Neuronal stem cell (in vitro differentiated cells): ENCODE measurements at regions not wholly inside any gene's neighbourhood (a gene's known extent, or its start where the extent isn't known, plus 50 kb on each side); places are given as distances from the start of the nearest gene placed in this dataset.
A peak's percentile ranks its signal among the peaks of the same experiment; 100 is the strongest.

Experiments
- DNase-seq: peaks from one replicate; pipeline ENCODE4 v3.0.0-alpha.2; 2013; ENCODE audit warnings: low spot score
- H2AFZ ChIP-seq: one replicate; pipeline ENCODE4 v1.6.1; 2013; ENCODE audit warnings: mild to moderate bottlenecking, low read length, inconsistent platforms
- H2AK5ac ChIP-seq: 2 replicates; pipeline ENCODE4 v1.6.1; 2013; ENCODE audit warnings: low read depth, mild to moderate bottlenecking, inconsistent platforms, low read length, moderate library complexity, mixed read lengths
- H2BK120ac ChIP-seq: 2 replicates; pipeline ENCODE4 v1.6.1; 2013; ENCODE audit warnings: low read depth, mild to moderate bottlenecking, inconsistent platforms, low read length, moderate library complexity, mixed read lengths
- H2BK12ac ChIP-seq: one replicate; pipeline ENCODE4 v1.6.1; 2013; ENCODE audit warnings: low read length, inconsistent platforms
- H2BK15ac ChIP-seq: 2 replicates; pipeline ENCODE4 v1.6.1; 2013; ENCODE audit warnings: mild to moderate bottlenecking, low read length, inconsistent platforms, mixed read lengths
- H2BK5ac ChIP-seq: one replicate; pipeline ENCODE4 v1.6.1; 2013; ENCODE audit warnings: inconsistent platforms, mild to moderate bottlenecking, low read length, moderate library complexity
- H3K14ac ChIP-seq: one replicate; pipeline ENCODE4 v1.6.1; 2013; ENCODE audit warnings: low read length, inconsistent platforms
- H3K18ac ChIP-seq: 2 replicates; pipeline ENCODE4 v1.6.1; 2013; ENCODE audit warnings: low read length, inconsistent platforms
- H3K23ac ChIP-seq: 2 replicates; pipeline ENCODE4 v1.6.1; 2013; ENCODE audit warnings: low read depth, mild to moderate bottlenecking, mixed read lengths, low read length, inconsistent platforms; ENCODE audit not compliant: poor library complexity
- H3K27ac ChIP-seq: replicated peaks from 3 replicates; pipeline ENCODE4 v1.5.1; 2013; ENCODE audit warnings: low read length, inconsistent platforms
- H3K27me3 ChIP-seq, 3 experiments: 2 replicates each; pipeline ENCODE4 v1.6.1; 2013; ENCODE audit warnings: low read length in 3 of 3, mild to moderate bottlenecking in 2 of 3, inconsistent platforms in 1 of 3, low read depth in 1 of 3, mixed read lengths in 1 of 3, moderate library complexity in 1 of 3; ENCODE audit not compliant: control insufficient read depth in 3 of 3, insufficient read depth in 3 of 3
- H3K36me3 ChIP-seq, 2 donors: replicated peaks in 1 of 2; 2 replicates each; pipeline ENCODE4 v1.6.1; 2013; ENCODE audit warnings: low read length in 2 of 2; ENCODE audit not compliant: control insufficient read depth in 2 of 2, insufficient read depth in 2 of 2
- H3K4ac ChIP-seq: 2 replicates; pipeline ENCODE4 v1.6.1; 2013; ENCODE audit warnings: inconsistent platforms, mild to moderate bottlenecking, low read length, moderate library complexity
- H3K4me1 ChIP-seq, 2 donors: 1 replicate in 1 of 2; 2 replicates in 1 of 2; pipeline ENCODE4 v1.6.1; 2013; ENCODE audit warnings: low read length in 2 of 2, low read depth in 1 of 2; ENCODE audit not compliant: control insufficient read depth in 2 of 2, insufficient read depth in 1 of 2
- H3K4me2 ChIP-seq: one replicate; pipeline ENCODE4 v1.6.1; 2013; ENCODE audit warnings: mild to moderate bottlenecking, low read length, inconsistent platforms; ENCODE audit not compliant: insufficient read depth, poor library complexity, severe bottlenecking
- H3K4me3 ChIP-seq, 2 donors: 2 replicates each; pipeline ENCODE4 v1.5.1; 2013; ENCODE audit warnings: low read length in 2 of 2, mild to moderate bottlenecking in 2 of 2, inconsistent platforms in 1 of 2, moderate library complexity in 1 of 2
- H3K79me1 ChIP-seq: one replicate; pipeline ENCODE4 v1.6.1; 2013; ENCODE audit warnings: low read depth, mild to moderate bottlenecking, inconsistent platforms, low read length, moderate library complexity
- H3K9ac ChIP-seq: one replicate; pipeline ENCODE4 v1.6.1; 2013; ENCODE audit warnings: mild to moderate bottlenecking, low read depth, low read length, inconsistent platforms; ENCODE audit not compliant: poor library complexity
- H3K9me3 ChIP-seq, 2 donors: replicated peaks in 1 of 2; 2 replicates each; pipeline versions ENCODE3 to v1.6.1; 2013; ENCODE audit warnings: low read length in 2 of 2, mild to moderate bottlenecking in 2 of 2, inconsistent platforms in 1 of 2, low read depth in 1 of 2, mixed read lengths in 1 of 2, moderate library complexity in 1 of 2; ENCODE audit not compliant: control insufficient read depth in 2 of 2, insufficient read depth in 1 of 2
- H4K8ac ChIP-seq: one replicate; pipeline ENCODE4 v1.6.1; 2013; ENCODE audit warnings: low read depth, mild to moderate bottlenecking, inconsistent platforms, low read length, moderate library complexity
- H4K91ac ChIP-seq: one replicate; pipeline ENCODE4 v1.6.1; 2013; ENCODE audit warnings: low read length, low read depth, mild to moderate bottlenecking, inconsistent platforms; ENCODE audit not compliant: poor library complexity
- WGBS, 2 donors: extraction: QIAGEN DNeasy Blood & Tissue Kit; methylation state at CpG; one replicate each; pipeline ENCODE4 v1.1.7; 2013; ENCODE audit warnings: missing lambda C conversion rate in 2 of 2, mixed read lengths in 1 of 2; ENCODE audit not compliant: insufficient read length in 2 of 2, insufficient replicate concordance in 1 of 2; ENCODE audit errors: extremely low coverage in 2 of 2; 5-methylcytosine and 5-hydroxymethylcytosine counted together

DNA sequence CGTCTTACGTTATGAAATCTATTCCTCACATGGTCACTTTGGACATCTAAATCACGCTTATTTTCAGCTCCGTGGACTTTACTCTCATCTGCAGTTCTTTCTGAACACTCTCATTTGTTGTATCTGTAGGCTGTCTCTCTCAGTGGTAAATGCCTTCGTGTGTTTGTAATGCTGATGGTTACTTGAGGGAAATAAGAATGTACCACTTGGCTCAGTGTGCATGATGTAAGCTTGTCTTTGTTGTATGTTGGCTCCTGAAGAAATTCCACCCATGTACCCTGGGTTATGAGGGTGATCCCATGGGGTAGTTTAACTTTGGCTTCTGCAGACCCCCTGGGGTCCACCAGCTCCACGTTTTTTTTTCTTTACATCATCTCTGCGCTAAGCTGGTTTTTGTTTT is 378.4 kb downstream of the SETD4 start:
- H3K4me2 ChIP-seq, result no peak overlapping the region
- H3K9ac ChIP-seq, result no peak overlapping the region
- H3K23ac ChIP-seq, result no peak overlapping the region
- H2BK120ac ChIP-seq, result no peak overlapping the region
- no peaks in the 10 kb centered on the region for H3K79me1 ChIP-seq
- no peak overlapping the region for H2BK5ac ChIP-seq
- no peak overlapping the region for H2BK12ac ChIP-seq
- H4K8ac ChIP-seq, result no peak overlapping the region
- H3K36me3 ChIP-seq, result no peaks in the 10 kb centered on the region
- peaks cover 0 to 5% of the 10 kb centered on the region in 2 donors for H3K4me1 ChIP-seq
- no peaks in the 10 kb centered on the region for H3K27me3 ChIP-seq
- no peak overlapping the region for H3K14ac ChIP-seq
- no CpG with 5 or more reads among the region's 7 CpGs for WGBS, 2 donors
- H3K9me3 ChIP-seq, result no peaks in the 10 kb centered on the region
- no peak for DNase-seq
- H2AK5ac ChIP-seq, result no peak overlapping the region
- no peak overlapping the region for H3K4me3 ChIP-seq
- H3K27ac ChIP-seq, result no peak overlapping the region
- H3K18ac ChIP-seq, result no peak overlapping the region
- H2BK15ac ChIP-seq, result no peak overlapping the region
- no peak overlapping the region for H2AFZ ChIP-seq
- no peak overlapping the region for H4K91ac ChIP-seq
- H3K4ac ChIP-seq, result no peak overlapping the region

GRCh38 chr21:35679076-35679475 is 381.2 kb downstream of the SETD4 start:
- Histone ChIP-seq H4K8ac (no peak overlapping the region), H3K79me1 (no peaks in the 10 kb centered on the region), H3K4me1 (peaks cover 0 to 5% of the 10 kb centered on the region in 2 donors), H3K14ac (no peak overlapping the region), H2BK15ac (no peak overlapping the region), H3K4me2 (no peak overlapping the region), H3K9ac (no peak overlapping the region), H3K36me3 (no peaks in the 10 kb centered on the region), H2AFZ (no peak overlapping the region), H3K4me3 (no peak overlapping the region), H2BK120ac (no peak overlapping the region), H2BK5ac (no peak overlapping the region), H3K27me3 (no peaks in the 10 kb centered on the region), H3K4ac (no peak overlapping the region), H3K23ac (no peak overlapping the region), H2AK5ac (no peak overlapping the region), H3K18ac (no peak overlapping the region), H3K9me3 (no peaks in the 10 kb centered on the region), H3K27ac (no peak overlapping the region), H2BK12ac (no peak overlapping the region), H4K91ac (no peak overlapping the region)
- no peak for DNase-seq
- no CpG with 5 or more reads among the region's 2 CpGs for WGBS, 2 donors

- Histone ChIP-seq H3K23ac (no peak overlapping the region), H3K4me1 (peaks cover 0 to 5% of the 10 kb centered on the region in 2 donors), H2BK5ac (no peak overlapping the region), H3K4me2 (no peak overlapping the region), H3K4me3 (no peak overlapping the region), H4K8ac (no peak overlapping the region), H3K18ac (no peak overlapping the region), H3K27me3 (no peaks in the 10 kb centered on the region), H3K4ac (no peak overlapping the region), H2BK12ac (no peak overlapping the region), H2AFZ (no peak overlapping the region), H3K9ac (no peak overlapping the region), H3K27ac (no peak overlapping the region), H3K36me3 (no peaks in the 10 kb centered on the region), H3K79me1 (no peaks in the 10 kb centered on the region), H2BK120ac (no peak overlapping the region), H2AK5ac (no peak overlapping the region), H3K9me3 (no peaks in the 10 kb centered on the region), H2BK15ac (no peak overlapping the region), H3K14ac (no peak overlapping the region), H4K91ac (no peak overlapping the region)
- WGBS, 2 donors, result 100% methylated on average over 1 of the region's 1 CpG
- no peak for DNase-seq
Observed at GRCh38 chr21:35678393-35678792, 381.9 kb downstream of the SETD4 start.

DNA sequence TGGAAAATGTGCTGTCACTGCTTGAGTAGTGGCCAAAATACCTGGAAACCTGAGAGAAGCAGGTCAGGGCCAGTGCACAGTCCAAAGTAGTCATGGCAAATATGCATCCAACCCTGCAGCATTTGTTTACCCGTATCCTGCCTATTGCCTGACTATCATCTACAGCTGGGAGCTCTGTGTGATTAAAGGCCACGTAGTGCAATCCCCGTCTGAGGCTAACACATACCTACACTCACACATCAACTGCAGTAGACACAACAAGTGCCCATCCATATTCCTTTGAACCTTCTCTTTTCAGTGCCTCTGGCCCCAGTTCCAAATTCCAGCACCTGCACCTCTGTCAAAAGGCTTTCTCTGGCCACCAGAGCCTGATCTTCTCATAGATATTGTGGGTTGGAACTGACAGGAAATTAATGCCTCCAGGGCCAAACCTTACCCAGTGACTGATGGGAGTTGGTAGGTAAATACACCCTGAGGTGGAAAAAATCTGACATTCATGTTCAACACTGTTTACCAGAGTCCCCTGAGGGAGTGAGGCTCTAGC is 383.0 kb downstream of the SETD4 start:
- DNase-seq, result no peak
- no peak overlapping the region for H4K8ac ChIP-seq
- H3K23ac ChIP-seq, result no peak overlapping the region
- WGBS, 2 donors, result no CpG with 5 or more reads among the region's 3 CpGs
- no peaks in the 10 kb centered on the region for H3K36me3 ChIP-seq
- no peak overlapping the region for H3K14ac ChIP-seq
- H3K9me3 ChIP-seq, result no peaks in the 10 kb centered on the region
- H2BK12ac ChIP-seq, result no peak overlapping the region
- no peak overlapping the region for H2AK5ac ChIP-seq
- H3K27me3 ChIP-seq, result no peaks in the 10 kb centered on the region
- no peak overlapping the region for H3K4ac ChIP-seq
- no peak overlapping the region for H2BK120ac ChIP-seq
- no peaks in the 10 kb centered on the region for H3K79me1 ChIP-seq
- no peak overlapping the region for H3K4me2 ChIP-seq
- no peak overlapping the region for H2AFZ ChIP-seq
- no peak overlapping the region for H3K18ac ChIP-seq
- H4K91ac ChIP-seq, result no peak overlapping the region
- peak overlapping the region in 1 of 2 donors; percentile 56 for H3K4me3 ChIP-seq
- no peak overlapping the region for H2BK5ac ChIP-seq
- no peak overlapping the region for H3K27ac ChIP-seq
- H3K9ac ChIP-seq, result no peak overlapping the region
- H3K4me1 ChIP-seq, result peaks cover 0 to 5% of the 10 kb centered on the region in 2 donors
- H2BK15ac ChIP-seq, result no peak overlapping the region
